ENCODE measurements at regions not wholly inside any gene's neighbourhood (a gene's known extent, or its start where the extent isn't known, plus 50 kb on each side); places are given as distances from the start of the nearest gene placed in this dataset.

GRCh38 chr11:119863236-119863635 is 134.2 kb upstream of the NECTIN1 start:
- no peaks in the 10 kb centered on the region for H3K4me1 ChIP-seq (ENCODE audit: control insufficient read depth in 1 of 2, insufficient read depth in 2 of 2, low read length in 2 of 2)
- WGBS (ENCODE audit: insufficient coverage), result 100% methylated on average over 4 of the region's 8 CpGs
- H3K27me3 ChIP-seq (ENCODE audit: control insufficient read depth in 2 of 2, insufficient read depth in 2 of 2, low read length in 2 of 2), result no peaks in the 10 kb centered on the region
- H3K4me3 ChIP-seq (replicated peaks in 1 of 3; ENCODE audit: low read depth in 2 of 3, low read length in 3 of 3), result no peak overlapping the region
- no peaks in the 10 kb centered on the region for H3K36me3 ChIP-seq (replicated peaks in 1 of 2; ENCODE audit: control insufficient read depth in 1 of 2, insufficient read depth in 2 of 2, low read length in 2 of 2)
- no peak overlapping the region for H3K4me3 Mint-ChIP-seq
- H3K9me3 ChIP-seq (replicated peaks in 1 of 2; ENCODE audit: control insufficient read depth in 1 of 2, insufficient read depth in 1 of 2, low read length in 2 of 2), result no peaks in the 10 kb centered on the region
- H3K27me3 Mint-ChIP-seq (ENCODE audit: low read depth in 3 of 3), result peaks cover 10 to 31% (median 15%) of the 10 kb centered on the region in 3 donors
- no peak for TF ChIP-seq CTCF (IDR thresholded peaks at IDR 0.05)
- H3K27ac Mint-ChIP-seq, result no peak overlapping the region
- H3K9ac ChIP-seq (ENCODE audit: insufficient read depth, low read length, poor library complexity, severe bottlenecking), result no peak overlapping the region
- intact Hi-C loops (cut with micrococcal nuclease), result no loop called here
- no peaks in the 10 kb centered on the region for H3K4me1 Mint-ChIP-seq
- no peaks in the 10 kb centered on the region for H4K20me1 ChIP-seq (ENCODE audit: insufficient read depth, low read length)
- no peak overlapping the region for H2AFZ ChIP-seq (ENCODE audit: insufficient read depth, low read depth, low read length, poor library complexity, severe bottlenecking)
- H3K4me2 ChIP-seq (replicated peaks; ENCODE audit: extremely low read depth, low read length, poor library complexity, severe bottlenecking), result no peak overlapping the region
- peaks cover 0 to 1% (median 0%) of the 10 kb centered on the region in 7 donors for H3K9me3 Mint-ChIP-seq
- H3K36me3 Mint-ChIP-seq, result no peaks in the 10 kb centered on the region
- H3K79me2 ChIP-seq (ENCODE audit: insufficient read depth, low read length), result no peaks in the 10 kb centered on the region
- no peak for DNase-seq
- no peak overlapping the region for H3K27ac ChIP-seq (ENCODE audit: low read depth in 1 of 2, low read length in 2 of 2)

- H3K27ac Mint-ChIP-seq, result no peak overlapping the region
- H3K9ac ChIP-seq (ENCODE audit: insufficient read depth, low read length, poor library complexity, severe bottlenecking), result no peak overlapping the region
- 47% methylated on average over 2 of the region's 5 CpGs for WGBS (ENCODE audit: insufficient coverage)
- TF ChIP-seq CTCF (IDR thresholded peaks at IDR 0.05), result no peak
- no peak overlapping the region for H3K4me2 ChIP-seq (replicated peaks; ENCODE audit: extremely low read depth, low read length, poor library complexity, severe bottlenecking)
- H3K36me3 Mint-ChIP-seq, result no peaks in the 10 kb centered on the region
- peak overlapping the region in 1 of 2 donors; percentile 36 for H3K4me3 Mint-ChIP-seq
- no peak for DNase-seq
- H3K79me2 ChIP-seq (ENCODE audit: insufficient read depth, low read length), result no peaks in the 10 kb centered on the region
- H3K27ac ChIP-seq (ENCODE audit: low read depth in 1 of 2, low read length in 2 of 2), result no peak overlapping the region
- peaks cover 18 to 39% (median 24%) of the 10 kb centered on the region in 3 donors for H3K27me3 Mint-ChIP-seq (ENCODE audit: low read depth in 3 of 3)
- no peaks in the 10 kb centered on the region for H3K4me1 ChIP-seq (ENCODE audit: control insufficient read depth in 1 of 2, insufficient read depth in 2 of 2, low read length in 2 of 2)
- H3K9me3 ChIP-seq (replicated peaks in 1 of 2; ENCODE audit: control insufficient read depth in 1 of 2, insufficient read depth in 1 of 2, low read length in 2 of 2), result no peaks in the 10 kb centered on the region
- H2AFZ ChIP-seq (ENCODE audit: insufficient read depth, low read depth, low read length, poor library complexity, severe bottlenecking), result no peak overlapping the region
- no peak overlapping the region for H3K4me3 ChIP-seq (replicated peaks in 1 of 3; ENCODE audit: low read depth in 2 of 3, low read length in 3 of 3)
- H3K36me3 ChIP-seq (replicated peaks in 1 of 2; ENCODE audit: control insufficient read depth in 1 of 2, insufficient read depth in 2 of 2, low read length in 2 of 2), result no peaks in the 10 kb centered on the region
- no peaks in the 10 kb centered on the region for H4K20me1 ChIP-seq (ENCODE audit: insufficient read depth, low read length)
- intact Hi-C loops (cut with micrococcal nuclease), result no loop called here
- H3K9me3 Mint-ChIP-seq, result peaks cover 0 to 1% (median 0%) of the 10 kb centered on the region in 7 donors
- no peaks in the 10 kb centered on the region for H3K4me1 Mint-ChIP-seq
- no peaks in the 10 kb centered on the region for H3K27me3 ChIP-seq (ENCODE audit: control insufficient read depth in 2 of 2, insufficient read depth in 2 of 2, low read length in 2 of 2)
Measured at GRCh38 chr11:119861160-119861559, 132.2 kb upstream of the NECTIN1 start.
